AG04450 (cell line): ENCODE measurements at regions not wholly inside any gene's neighbourhood (a gene's known extent, or its start where the extent isn't known, plus 50 kb on each side); places are given as distances from the start of the nearest gene placed in this dataset.

ENCODE experiments used
- CTCF ChIA-PET: fragments of 300-600, 350-600 bp; formaldehyde crosslinking; extraction: SDS; loops from one replicate; lab custom pipeline; 2022; ENCODE audit warnings: antibody characterized with exemption, inconsistent platforms; lab: Charles Lee
- POLR2A ChIA-PET: fragments of 350-600 bp; formaldehyde crosslinking; extraction: SDS; loops from one replicate; lab custom pipeline; 2021; ENCODE audit warnings: antibody characterized with exemption, inconsistent platforms; lab: Yijun Ruan, JAX
- DNase-seq: peaks from one replicate; pipeline ENCODE4 v3.0.0-alpha.2; 2011; ENCODE audit warnings: low read depth, low spot score
- H3K27ac ChIP-seq: one replicate; pipeline ENCODE4 v1.5.1; 2012; ENCODE audit warnings: low read depth, low read length, control low read depth
- H3K27me3 ChIP-seq: one replicate; pipeline ENCODE4 v1.6.0; 2012; ENCODE audit warnings: low read length; ENCODE audit not compliant: control insufficient read depth, insufficient read depth
- H3K4me3 ChIP-seq: 2 replicates; pipeline ENCODE4 v1.5.1; 2011; ENCODE audit warnings: mild to moderate bottlenecking, low read depth, low read length, control low read depth
- H3K9me3 ChIP-seq: 2 replicates; pipeline ENCODE4 v1.5.1; 2012; ENCODE audit warnings: low read length; ENCODE audit not compliant: control insufficient read depth, insufficient read depth
- CTCF ChIP-seq: IDR thresholded peaks from 2 replicates; pipeline ENCODE4 v1.5.1; 2011; ENCODE audit warnings: low read depth, low read length, control low read depth, inconsistent platforms

DNA sequence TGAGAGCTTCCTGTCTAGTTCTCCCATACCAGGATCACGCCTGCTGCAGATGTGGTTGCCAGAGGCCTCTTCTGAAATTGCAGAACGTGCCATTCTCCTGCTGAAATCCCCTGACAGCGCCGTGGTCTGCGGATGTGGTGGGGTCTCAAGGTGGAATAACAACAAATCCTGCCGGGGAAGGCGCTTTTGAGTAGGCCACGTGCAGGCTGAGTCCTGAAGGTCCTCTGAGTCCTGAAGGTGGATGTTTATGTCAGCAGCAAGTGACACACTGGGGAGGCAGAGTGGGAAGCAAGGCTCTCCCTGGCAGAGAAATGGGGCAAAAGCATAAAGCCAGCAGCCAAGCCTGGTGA, 241.4 kb downstream of the MYCN start:
- ChIA-PET POLR2A (no interaction called here), CTCF (no interaction called here)
- Histone ChIP-seq H3K4me3 (no peak overlapping the region), H3K9me3 (peaks cover 63% of the 10 kb centered on the region), H3K27me3 (no peaks in the 10 kb centered on the region), H3K27ac (no peak overlapping the region)
- TF ChIP-seq CTCF = no peak
- no peak for DNase-seq

- CTCF ChIA-PET = no interaction called here
- no peak for TF ChIP-seq CTCF
Measured at GRCh38 chr2:16181062-16181740, 240.9 kb downstream of the MYCN start.

GRCh38 chr2:16180631-16181030, 240.3 kb downstream of the MYCN start:
- CTCF ChIA-PET = no interaction called here
- H3K4me3 ChIP-seq = no peak overlapping the region
- no peaks in the 10 kb centered on the region for H3K27me3 ChIP-seq
- DNase-seq = no peak
- no peak overlapping the region for H3K27ac ChIP-seq
- peaks cover 54% of the 10 kb centered on the region for H3K9me3 ChIP-seq
- TF ChIP-seq CTCF = no peak
- POLR2A ChIA-PET = no interaction called here

More at GRCh38 chr2:16181062-16181740, 240.9 kb downstream of the MYCN start:
- POLR2A ChIA-PET = no interaction called here
- Histone ChIP-seq H3K4me3 (no peak overlapping the region), H3K27me3 (no peaks in the 10 kb centered on the region), H3K9me3 (peaks cover 58% of the 10 kb centered on the region), H3K27ac (no peak overlapping the region)
- DNase-seq = no peak

- POLR2A ChIA-PET = no interaction called here
- H3K4me3 ChIP-seq = no peak overlapping the region
- no peak overlapping the region for H3K27ac ChIP-seq
- no peak for DNase-seq
- CTCF ChIA-PET = no interaction called here
- H3K9me3 ChIP-seq = peaks cover 53% of the 10 kb centered on the region
- no peaks in the 10 kb centered on the region for H3K27me3 ChIP-seq
- TF ChIP-seq CTCF = no peak
Measured at GRCh38 chr2:16179701-16180416, 239.5 kb downstream of the MYCN start.

- no peak for DNase-seq
- H3K4me3 ChIP-seq = no peak overlapping the region
- ChIA-PET POLR2A (no interaction called here), CTCF (no interaction called here)
- H3K27me3 ChIP-seq = no peaks in the 10 kb centered on the region
- no peak overlapping the region for H3K27ac ChIP-seq
- TF ChIP-seq CTCF = no peak
- H3K9me3 ChIP-seq = peaks cover 51% of the 10 kb centered on the region
Measured at GRCh38 chr2:16178551-16179130, 238.3 kb downstream of the MYCN start.
